Fibroblast of lung (primary cell): ENCODE measurements at regions not wholly inside any gene's neighbourhood (a gene's known extent, or its start where the extent isn't known, plus 50 kb on each side); places are given as distances from the start of the nearest gene placed in this dataset.

Source experiments
- DNase-seq, 2 donors: peaks; one replicate each; pipeline versions ENCODE4 v3.0.0 to v3.0.0-alpha.2; 2010; ENCODE audit warnings: low read depth in 2 of 2
- H2AFZ ChIP-seq: 2 replicates; pipeline ENCODE4 v1.5.1; 2012; ENCODE audit warnings: low read length, control low read depth, inconsistent platforms
- H3K27ac ChIP-seq: 2 replicates; pipeline ENCODE4 v1.5.1; 2011; ENCODE audit warnings: low read length, control low read depth; ENCODE audit not compliant: insufficient read depth
- H3K27me3 ChIP-seq: 2 replicates; pipeline ENCODE4 v1.5.1; 2011; ENCODE audit warnings: mild to moderate bottlenecking, low read length; ENCODE audit not compliant: control insufficient read depth, insufficient read depth
- H3K36me3 ChIP-seq: 2 replicates; pipeline ENCODE4 v1.5.1; 2011; ENCODE audit warnings: low read length; ENCODE audit not compliant: control insufficient read depth, insufficient read depth
- H3K4me1 ChIP-seq: 2 replicates; pipeline ENCODE4 v1.5.1; 2011; ENCODE audit warnings: low read length; ENCODE audit not compliant: control insufficient read depth, insufficient read depth; ENCODE audit errors: extremely low read depth
- H3K4me2 ChIP-seq: 2 replicates; pipeline ENCODE4 v1.5.1; 2011; ENCODE audit warnings: low read length, control low read depth; ENCODE audit not compliant: insufficient read depth; ENCODE audit errors: extremely low read depth
- H3K4me3 ChIP-seq, 4 experiments: fragments of 200-600 bp in 1 of 4; sonication (generic) in 1 of 4; replicated peaks in 1 of 4; 2 replicates each; pipeline ENCODE4 v1.5.1; 2011 to 2016; ENCODE audit warnings: low read length in 4 of 4, low read depth in 3 of 4, mild to moderate bottlenecking in 3 of 4, control low read depth in 2 of 4, inconsistent platforms in 1 of 4, mixed read lengths in 1 of 4; ENCODE audit not compliant: insufficient read depth in 1 of 4; ENCODE audit errors: control extremely low read depth in 1 of 4
- H3K79me2 ChIP-seq: 2 replicates; pipeline ENCODE4 v1.5.1; 2012; ENCODE audit warnings: mild to moderate bottlenecking, low read length, inconsistent platforms; ENCODE audit not compliant: control insufficient read depth, insufficient read depth
- H3K9ac ChIP-seq: 2 replicates; pipeline ENCODE4 v1.5.1; 2011; ENCODE audit warnings: mild to moderate bottlenecking, low read length, control low read depth; ENCODE audit not compliant: insufficient read depth
- H3K9me3 ChIP-seq: 2 replicates; pipeline ENCODE4 v1.5.1; 2012; ENCODE audit warnings: low read depth, low read length; ENCODE audit not compliant: control insufficient read depth, insufficient read depth
- H4K20me1 ChIP-seq: 2 replicates; pipeline ENCODE4 v1.5.1; 2011; ENCODE audit warnings: low read length; ENCODE audit not compliant: control insufficient read depth, insufficient read depth; ENCODE audit errors: extremely low read depth
- EZH2 ChIP-seq: IDR thresholded peaks from 2 replicates; pipeline ENCODE4 v1.5.1; 2012; ENCODE audit warnings: low read length, control low read depth, mild to moderate bottlenecking; ENCODE audit errors: missing control alignments
- TF ChIP-seq, protein P1 (sequence below), 2 donors: IDR thresholded peaks in 1 of 2; conservative IDR thresholded peaks in 1 of 2; 1 replicate in 1 of 2; 2 replicates in 1 of 2; pipeline ENCODE4 v1.5.1; 2011 to 2012; ENCODE audit warnings: low read length in 2 of 2, control low read depth in 1 of 2, inconsistent platforms in 1 of 2, low read depth in 1 of 2, mild to moderate bottlenecking in 1 of 2

GRCh38 chr6:54445207-54445606 is 137.0 kb downstream of the TINAG start:
- no peak overlapping the region for H3K9ac ChIP-seq
- no peaks in the 10 kb centered on the region for H3K36me3 ChIP-seq
- TF ChIP-seq EZH2: no peak
- TF ChIP-seq, protein P1, sequence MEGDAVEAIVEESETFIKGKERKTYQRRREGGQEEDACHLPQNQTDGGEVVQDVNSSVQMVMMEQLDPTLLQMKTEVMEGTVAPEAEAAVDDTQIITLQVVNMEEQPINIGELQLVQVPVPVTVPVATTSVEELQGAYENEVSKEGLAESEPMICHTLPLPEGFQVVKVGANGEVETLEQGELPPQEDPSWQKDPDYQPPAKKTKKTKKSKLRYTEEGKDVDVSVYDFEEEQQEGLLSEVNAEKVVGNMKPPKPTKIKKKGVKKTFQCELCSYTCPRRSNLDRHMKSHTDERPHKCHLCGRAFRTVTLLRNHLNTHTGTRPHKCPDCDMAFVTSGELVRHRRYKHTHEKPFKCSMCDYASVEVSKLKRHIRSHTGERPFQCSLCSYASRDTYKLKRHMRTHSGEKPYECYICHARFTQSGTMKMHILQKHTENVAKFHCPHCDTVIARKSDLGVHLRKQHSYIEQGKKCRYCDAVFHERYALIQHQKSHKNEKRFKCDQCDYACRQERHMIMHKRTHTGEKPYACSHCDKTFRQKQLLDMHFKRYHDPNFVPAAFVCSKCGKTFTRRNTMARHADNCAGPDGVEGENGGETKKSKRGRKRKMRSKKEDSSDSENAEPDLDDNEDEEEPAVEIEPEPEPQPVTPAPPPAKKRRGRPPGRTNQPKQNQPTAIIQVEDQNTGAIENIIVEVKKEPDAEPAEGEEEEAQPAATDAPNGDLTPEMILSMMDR (conservative IDR thresholded peaks at IDR 0.05 in 1 of 2, IDR thresholded peaks at IDR 0.05 in 1 of 2; ENCODE audit: low read depth in 1 of 2, low read length in 2 of 2): no peak
- H4K20me1 ChIP-seq: no peaks in the 10 kb centered on the region
- H3K4me2 ChIP-seq: no peak overlapping the region
- no peaks in the 10 kb centered on the region for H3K79me2 ChIP-seq
- no peak overlapping the region for H2AFZ ChIP-seq
- no peak overlapping the region for H3K4me3 ChIP-seq
- no peaks in the 10 kb centered on the region for H3K27me3 ChIP-seq
- no peaks in the 10 kb centered on the region for H3K9me3 ChIP-seq
- DNase-seq: peak in 1 of 2 donors; percentile 5
- H3K4me1 ChIP-seq: no peaks in the 10 kb centered on the region
- no peak overlapping the region for H3K27ac ChIP-seq

DNA sequence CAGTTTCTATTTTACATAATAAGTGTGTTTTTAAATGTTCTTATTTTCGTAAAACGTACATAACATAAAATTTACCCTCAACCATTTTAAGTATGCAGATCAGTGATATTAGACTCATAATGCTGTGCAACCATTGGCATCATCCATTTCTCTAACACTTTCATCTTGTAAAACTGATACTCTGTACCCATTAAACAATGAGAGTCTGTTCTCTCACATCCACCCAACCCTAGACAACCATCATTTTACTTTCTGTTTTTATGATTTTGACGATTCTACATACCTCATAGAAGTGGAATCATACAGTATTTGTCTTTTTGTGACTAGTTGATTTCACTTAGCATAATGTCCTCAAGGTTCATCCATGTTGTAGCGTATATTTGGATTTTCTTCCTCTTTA is 140.4 kb downstream of the TINAG start:
- no peaks in the 10 kb centered on the region for H3K9me3 ChIP-seq
- TF ChIP-seq EZH2: no peak
- TF ChIP-seq, protein P1 (conservative IDR thresholded peaks at IDR 0.05 in 1 of 2, IDR thresholded peaks at IDR 0.05 in 1 of 2; ENCODE audit: low read depth in 1 of 2, low read length in 2 of 2): no peak
- H3K27me3 ChIP-seq: no peaks in the 10 kb centered on the region
- no peak for DNase-seq
- no peak overlapping the region for H2AFZ ChIP-seq
- no peaks in the 10 kb centered on the region for H3K36me3 ChIP-seq
- H3K4me1 ChIP-seq: no peaks in the 10 kb centered on the region
- H4K20me1 ChIP-seq: no peaks in the 10 kb centered on the region
- H3K4me2 ChIP-seq: no peak overlapping the region
- no peaks in the 10 kb centered on the region for H3K79me2 ChIP-seq
- no peak overlapping the region for H3K4me3 ChIP-seq
- no peak overlapping the region for H3K9ac ChIP-seq
- no peak overlapping the region for H3K27ac ChIP-seq

DNA sequence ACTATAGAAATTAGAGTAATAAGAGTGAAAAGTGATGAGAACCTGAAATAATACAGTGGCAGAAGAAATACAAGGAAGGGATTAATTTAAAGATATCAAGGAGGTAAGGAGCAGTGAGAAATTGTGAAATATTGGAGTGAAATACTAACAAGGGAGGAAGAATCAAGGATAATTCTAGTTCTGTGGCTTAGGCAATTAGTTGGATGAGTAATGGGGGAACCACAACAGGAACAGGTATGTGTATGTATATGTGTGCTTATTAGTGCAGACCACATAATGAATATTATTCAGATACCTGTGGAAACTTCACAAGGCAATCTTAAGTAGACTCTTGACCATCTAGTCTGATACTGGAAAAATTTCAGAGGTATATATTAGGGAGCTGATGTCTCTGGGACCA is 143.3 kb downstream of the TINAG start:
- Histone ChIP-seq H3K9me3 (no peaks in the 10 kb centered on the region), H3K36me3 (no peaks in the 10 kb centered on the region), H2AFZ (no peak overlapping the region), H3K27ac (no peak overlapping the region), H3K4me1 (no peaks in the 10 kb centered on the region), H3K79me2 (no peaks in the 10 kb centered on the region), H4K20me1 (no peaks in the 10 kb centered on the region), H3K4me3 (no peak overlapping the region), H3K9ac (no peak overlapping the region), H3K27me3 (no peaks in the 10 kb centered on the region), H3K4me2 (no peak overlapping the region)
- DNase-seq: no peak
- TF ChIP-seq EZH2: no peak
- TF ChIP-seq, protein P1 (conservative IDR thresholded peaks at IDR 0.05 in 1 of 2, IDR thresholded peaks at IDR 0.05 in 1 of 2; ENCODE audit: low read depth in 1 of 2, low read length in 2 of 2): no peak
